ENCODE measurements at regions not wholly inside any gene's neighbourhood (a gene's known extent, or its start where the extent isn't known, plus 50 kb on each side); places are given as distances from the start of the nearest gene placed in this dataset.
"Not testable (repeated sequence)": the region's sequence is repeated elsewhere in the genome, so short reads cannot be mapped to it uniquely, and the experiment has no call there.

DNA sequence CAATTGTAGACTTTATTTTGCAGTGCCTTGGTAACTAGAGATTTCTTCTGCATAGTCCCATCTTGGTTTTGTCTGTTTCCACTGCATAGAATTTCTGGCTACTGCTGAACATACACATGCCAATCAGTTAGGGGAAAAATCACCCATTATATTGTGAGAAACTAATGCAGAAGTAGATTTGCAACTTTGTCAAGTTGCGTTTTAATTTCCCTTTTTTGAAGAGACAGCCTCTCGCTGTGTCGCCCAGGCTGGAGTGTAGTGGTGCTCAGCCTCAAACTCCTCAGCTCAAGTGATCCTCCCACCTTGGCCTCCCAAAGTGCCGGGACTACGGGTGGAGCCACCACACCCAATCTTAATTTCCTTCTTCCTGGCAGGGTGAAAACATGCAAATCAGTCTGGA lies 83.1 kb upstream of the WSB1 start:
- TF ChIP-seq, protein P1, sequence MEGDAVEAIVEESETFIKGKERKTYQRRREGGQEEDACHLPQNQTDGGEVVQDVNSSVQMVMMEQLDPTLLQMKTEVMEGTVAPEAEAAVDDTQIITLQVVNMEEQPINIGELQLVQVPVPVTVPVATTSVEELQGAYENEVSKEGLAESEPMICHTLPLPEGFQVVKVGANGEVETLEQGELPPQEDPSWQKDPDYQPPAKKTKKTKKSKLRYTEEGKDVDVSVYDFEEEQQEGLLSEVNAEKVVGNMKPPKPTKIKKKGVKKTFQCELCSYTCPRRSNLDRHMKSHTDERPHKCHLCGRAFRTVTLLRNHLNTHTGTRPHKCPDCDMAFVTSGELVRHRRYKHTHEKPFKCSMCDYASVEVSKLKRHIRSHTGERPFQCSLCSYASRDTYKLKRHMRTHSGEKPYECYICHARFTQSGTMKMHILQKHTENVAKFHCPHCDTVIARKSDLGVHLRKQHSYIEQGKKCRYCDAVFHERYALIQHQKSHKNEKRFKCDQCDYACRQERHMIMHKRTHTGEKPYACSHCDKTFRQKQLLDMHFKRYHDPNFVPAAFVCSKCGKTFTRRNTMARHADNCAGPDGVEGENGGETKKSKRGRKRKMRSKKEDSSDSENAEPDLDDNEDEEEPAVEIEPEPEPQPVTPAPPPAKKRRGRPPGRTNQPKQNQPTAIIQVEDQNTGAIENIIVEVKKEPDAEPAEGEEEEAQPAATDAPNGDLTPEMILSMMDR (IDR thresholded peaks at IDR 0.05; ENCODE audit: low read depth, low read length, poor library complexity, severe bottlenecking): not testable (repeated sequence)
- not testable (repeated sequence) for TF ChIP-seq EZH2phosphoT487 (IDR thresholded peaks at IDR 0.05; ENCODE audit: borderline replicate concordance, low read length)
